ENCODE measurements at regions not wholly inside any gene's neighbourhood (a gene's known extent, or its start where the extent isn't known, plus 50 kb on each side); places are given as distances from the start of the nearest gene placed in this dataset.

- TF ChIP-seq POLR2A (IDR thresholded peaks at IDR 0.05), result no peak
- no peak for TF ChIP-seq CTCF (IDR thresholded peaks at IDR 0.05 in 4 of 5, conservative IDR thresholded peaks at IDR 0.05 in 1 of 5)
Observed at GRCh38 chr5:2307631-2308030, 424.9 kb upstream of the IRX4 start.
